BJ (cell line): ENCODE measurements at regions not wholly inside any gene's neighbourhood (a gene's known extent, or its start where the extent isn't known, plus 50 kb on each side); places are given as distances from the start of the nearest gene placed in this dataset.
A peak's percentile ranks its signal among the peaks of the same experiment; 100 is the strongest.

Experiments
- CTCF ChIA-PET: fragments of 350-600 bp; formaldehyde crosslinking; extraction: SDS; loops from one replicate; lab custom pipeline; 2021; ENCODE audit warnings: antibody characterized with exemption, inconsistent platforms; lab: Yijun Ruan, JAX
- POLR2A ChIA-PET: fragments of 300-600 bp; sonication (Branson Sonifier 250); formaldehyde crosslinking; extraction: SDS; loops from one replicate; lab custom pipeline; 2021; ENCODE audit warnings: antibody characterized with exemption; lab: Charles Lee
- DNase-seq: peaks from one replicate; pipeline ENCODE4 v3.0.0-alpha.2; 2011; ENCODE audit warnings: low read depth
- H3K27me3 ChIP-seq: 2 replicates; pipeline ENCODE4 v1.6.0; 2011; ENCODE audit warnings: low read length; ENCODE audit not compliant: control insufficient read depth, insufficient read depth
- H3K36me3 ChIP-seq: 2 replicates; pipeline ENCODE4 v1.5.1; 2011; ENCODE audit warnings: low read length; ENCODE audit not compliant: control insufficient read depth, insufficient read depth
- H3K4me3 ChIP-seq: 2 replicates; pipeline ENCODE4 v1.5.1; 2011; ENCODE audit warnings: low read depth, mild to moderate bottlenecking, control low read depth, low read length
- CTCF ChIP-seq: IDR thresholded peaks from 2 replicates; pipeline ENCODE4 v1.5.1; 2011; ENCODE audit warnings: low read depth, mild to moderate bottlenecking, control low read depth, inconsistent platforms, low read length, moderate library complexity; ENCODE audit not compliant: insufficient read depth

- POLR2A ChIA-PET = no interaction called here
- no peaks in the 10 kb centered on the region for H3K36me3 ChIP-seq
- no peak overlapping the region for H3K4me3 ChIP-seq
- TF ChIP-seq CTCF = no peak
- H3K27me3 ChIP-seq = no peaks in the 10 kb centered on the region
- DNase-seq = no peak
- CTCF ChIA-PET = no interaction called here
Measured at GRCh38 chr4:126564283-126564854, 1068.4 kb upstream of the INTU start.

- ChIA-PET POLR2A (no interaction called here), CTCF (no interaction called here)
- no peak for DNase-seq
- H3K4me3 ChIP-seq = no peak overlapping the region
- H3K27me3 ChIP-seq = no peaks in the 10 kb centered on the region
- H3K36me3 ChIP-seq = no peaks in the 10 kb centered on the region
- no peak for TF ChIP-seq CTCF
Measured at GRCh38 chr4:126568652-126569570, 1063.8 kb upstream of the INTU start.

GRCh38 chr4:126572264-126572663, 1060.5 kb upstream of the INTU start:
- no peaks in the 10 kb centered on the region for H3K36me3 ChIP-seq
- CTCF ChIA-PET = no interaction called here
- TF ChIP-seq CTCF = no peak
- no peak overlapping the region for H3K4me3 ChIP-seq
- no peak for DNase-seq
- no peaks in the 10 kb centered on the region for H3K27me3 ChIP-seq
- POLR2A ChIA-PET = no interaction called here

- peak; percentile 36; the same call in 1 of the 2 replicates for TF ChIP-seq CTCF
- no peak for DNase-seq
- Histone ChIP-seq H3K36me3 (no peaks in the 10 kb centered on the region), H3K27me3 (no peaks in the 10 kb centered on the region), H3K4me3 (no peak overlapping the region)
- ChIA-PET CTCF (interaction anchor here (1.4 kb wide), 1 partner anchor 358 kb away, joined by 5 read pairs; no protein-coding TSS in a partner anchor), POLR2A (no interaction called here)
Measured at GRCh38 chr4:126582737-126583136, 1050.0 kb upstream of the INTU start.

- no peaks in the 10 kb centered on the region for H3K36me3 ChIP-seq
- H3K27me3 ChIP-seq = no peaks in the 10 kb centered on the region
- no peak overlapping the region for H3K4me3 ChIP-seq
- ChIA-PET CTCF (interaction anchor here (0.7 to 1.4 kb wide), 3 partner anchors 22 to 358 kb away, joined by 3 to 5 read pairs (median 4); no protein-coding TSS in a partner anchor), POLR2A (no interaction called here)
- no peak for DNase-seq
- peak; percentile 47 for TF ChIP-seq CTCF
Measured at GRCh38 chr4:126583509-126583908, 1049.2 kb upstream of the INTU start.
